K562 (cell line): ENCODE measurements at regions not wholly inside any gene's neighbourhood (a gene's known extent, or its start where the extent isn't known, plus 50 kb on each side); places are given as distances from the start of the nearest gene placed in this dataset.

Experiments used
- ATAC-seq: fragments of 200-7000 bp; cut with Tn5 transposase; 3 replicates; pipeline ENCODE4 v1.9.1; 2020; ENCODE audit warnings: moderate library complexity
- BruUV-seq: library from RNA; stranded (reverse); fragments of 400-500 nt; replicated peaks from 2 replicates; lab custom pipeline; 2021; lab: Mats Ljungman, UMichigan
- CTCF ChIA-PET: fragments of 300-600 bp; formaldehyde crosslinking; extraction: SDS; loops from one replicate; lab custom pipeline; 2021; ENCODE audit warnings: low intra/inter-chr PET ratio; lab: Yijun Ruan, JAX
- POLR2A ChIA-PET: fragments of 300-600, 350-650 bp; sonication (Branson Sonifier 250); formaldehyde crosslinking; extraction: SDS; loops from one replicate; lab custom pipeline; 2021; ENCODE audit warnings: antibody characterized with exemption, inconsistent platforms; lab: Yijun Ruan, JAX
- DNase-seq, 4 experiments: peaks; one replicate each; pipeline versions ENCODE4 v3.0.0 to v3.0.0-alpha.2; 2011 to 2018; ENCODE audit warnings: low spot score in 3 of 4, mixed read lengths in 3 of 4; ENCODE audit errors: extremely low read depth in 1 of 4
- FAIRE-seq: peaks from 2 replicates; lab custom pipeline; 2011; peaks lifted over from hg19 to GRCh38; lab: Jason Lieb, UNC
- H2AFZ ChIP-seq: 2 replicates; pipeline ENCODE4 v1.6.0; 2011; ENCODE audit warnings: low read depth, low read length, control low read depth, inconsistent platforms
- H3K27ac ChIP-seq: fragments of 200-600 bp; 3 replicates; pipeline ENCODE4 v1.8.0; 2011; ENCODE audit warnings: low read depth, mild to moderate bottlenecking, control low read depth, inconsistent platforms, low read length, moderate library complexity, mixed read lengths; ENCODE audit errors: extremely low read depth
- H3K27me3 ChIP-seq, 2 experiments: fragments of 300-600 bp in 1 of 2; 2 replicates in 1 of 2; 3 replicates in 1 of 2; pipeline versions ENCODE4 v1.6.0 to v1.8.0; 2011; ENCODE audit warnings: inconsistent platforms in 2 of 2, low read length in 2 of 2, mild to moderate bottlenecking in 1 of 2, mixed read lengths in 1 of 2, moderate library complexity in 1 of 2; ENCODE audit not compliant: control insufficient read depth in 2 of 2, insufficient read depth in 2 of 2
- H3K36me3 ChIP-seq: fragments of 300-600 bp; 3 replicates; pipeline ENCODE4 v1.8.0; 2011; ENCODE audit warnings: mild to moderate bottlenecking, low read length, inconsistent platforms; ENCODE audit not compliant: control insufficient read depth, insufficient read depth
- H3K4me1 ChIP-seq, 2 experiments: fragments of 200-600 bp in 1 of 2; replicated peaks in 1 of 2; 2 replicates in 1 of 2; 3 replicates in 1 of 2; pipeline versions ENCODE4 v1.5.1 to v1.8.0; 2011; ENCODE audit warnings: inconsistent platforms in 2 of 2, low read length in 2 of 2, mild to moderate bottlenecking in 1 of 2, mixed read lengths in 1 of 2, moderate library complexity in 1 of 2; ENCODE audit not compliant: control insufficient read depth in 2 of 2, insufficient read depth in 2 of 2
- H3K4me2 ChIP-seq: 2 replicates; pipeline ENCODE4 v1.6.1; 2011; ENCODE audit warnings: low read length, control low read depth, inconsistent platforms, mixed read lengths; ENCODE audit not compliant: insufficient read depth
- H3K4me3 ChIP-seq: fragments of 200-600 bp; sonication (generic), shearing (Covaris generic); 2 replicates; pipeline ENCODE4 v1.5.1; 2016; ENCODE audit warnings: control low read depth, inconsistent platforms
- H3K79me2 ChIP-seq: fragments of 200-600 bp; 3 replicates; pipeline ENCODE4 v1.8.0; 2011; ENCODE audit warnings: low read length, inconsistent platforms; ENCODE audit not compliant: control insufficient read depth, insufficient read depth
- H3K9ac ChIP-seq, 2 experiments: 2 replicates each; pipeline versions ENCODE4 v1.6.0 to v1.6.1; 2011; ENCODE audit warnings: low read depth in 2 of 2, low read length in 2 of 2, control low read depth in 1 of 2, inconsistent platforms in 1 of 2, mild to moderate bottlenecking in 1 of 2, mixed read lengths in 1 of 2; ENCODE audit not compliant: insufficient read depth in 1 of 2
- H3K9me1 ChIP-seq: one replicate; pipeline ENCODE4 v1.6.0; 2011; ENCODE audit warnings: inconsistent platforms, mild to moderate bottlenecking, low read length, moderate library complexity; ENCODE audit not compliant: control insufficient read depth, insufficient read depth
- H3K9me3 ChIP-seq: replicated peaks from 2 replicates; pipeline ENCODE4 v1.5.1; 2011; ENCODE audit warnings: low read depth, low read length, inconsistent platforms; ENCODE audit not compliant: control insufficient read depth, insufficient read depth
- H4K20me1 ChIP-seq: replicated peaks from 2 replicates; pipeline ENCODE4 v1.6.1; 2011; ENCODE audit warnings: low read length, inconsistent platforms, mixed read lengths; ENCODE audit not compliant: control insufficient read depth, insufficient read depth
- ATF6 ChIP-seq: sonication (generic); formaldehyde crosslinking; IDR thresholded peaks from 2 replicates; pipeline ENCODE4 v1.4.0; 2020; ENCODE audit warnings: mild to moderate bottlenecking, missing genetic modification reagents
- IRF2 ChIP-seq: sonication (generic); formaldehyde crosslinking; IDR thresholded peaks from 2 replicates; pipeline ENCODE4 v1.8.1; 2022; ENCODE audit warnings: mild to moderate bottlenecking, missing genetic modification reagents
- NFIC ChIP-seq: fragments of 450-650 bp; IDR thresholded peaks from 2 replicates; pipeline ENCODE4 v1.6.1; 2017; ENCODE audit warnings: mild to moderate bottlenecking, inconsistent platforms
- RERE ChIP-seq: sonication (generic); formaldehyde crosslinking; IDR thresholded peaks from 2 replicates; pipeline ENCODE4 v1.8.0; 2023; ENCODE audit warnings: missing genetic modification reagents, mild to moderate bottlenecking, borderline replicate concordance
- ZNF175 ChIP-seq: fragments of 200-800 bp; sonication (Bioruptor generic); IDR thresholded peaks from 2 replicates; pipeline ENCODE4 v1.6.1; 2016; ENCODE audit warnings: low read depth, mild to moderate bottlenecking, missing genetic modification characterization, missing compliant biosample characterization
- ZNF785 ChIP-seq: fragments of 250-450 bp; sonication (Bioruptor Pico); IDR thresholded peaks from 2 replicates; pipeline ENCODE4 v1.4.0; 2020; ENCODE audit warnings: mild to moderate bottlenecking
- WGBS: fragments of 100-300 bp; shearing (Covaris generic); methylation state at CpG from one replicate; pipeline ENCODE4 v1.1.6; 2016; ENCODE audit warnings: low coverage, mixed read lengths; ENCODE audit not compliant: insufficient coverage; ENCODE audit errors: missing lambda C conversion rate; 5-methylcytosine and 5-hydroxymethylcytosine counted together
- in situ Hi-C: fragments of 300-500 bp; cut with MboI; formaldehyde crosslinking; loops from 4 replicates; pipeline ENCODE4 v1.15.0; 2018; ENCODE audit warnings: inconsistent platforms, mixed read lengths
- intact Hi-C: fragments of 100-400 bp; cut with micrococcal nuclease; formaldehyde crosslinking; loops from 2 replicates; pipeline ENCODE4 v1.14.2; 2022

- no peak overlapping the region for H3K4me3 ChIP-seq
- H3K9me1 ChIP-seq: no peaks in the 10 kb centered on the region
- 0% methylated on average over 1 of the region's 1 CpG for WGBS
- TF ChIP-seq IRF2 (CRISPR knock-in tag): no peak
- TF ChIP-seq ZNF175 (CRISPR knock-in tag): no peak
- TF ChIP-seq RERE (CRISPR knock-in tag): no peak
- no peak for TF ChIP-seq ZNF785 (CRISPR knock-in tag)
- TF ChIP-seq ATF6: no peak
- no peak for TF ChIP-seq NFIC
- TF ChIP-seq, all 486 proteins: peak for 0
- FAIRE-seq: no peak
- ChIA-PET POLR2A (no interaction called here), CTCF (no interaction called here)
- Histone ChIP-seq H3K9me3 (no peaks in the 10 kb centered on the region), H4K20me1 (no peaks in the 10 kb centered on the region), H3K4me1 (no peaks in the 10 kb centered on the region), H2AFZ (no peak overlapping the region), H3K27me3 (no peaks in the 10 kb centered on the region), H3K79me2 (no peaks in the 10 kb centered on the region), H3K36me3 (no peaks in the 10 kb centered on the region), H3K4me2 (no peak overlapping the region), H3K27ac (no peak overlapping the region), H3K9ac (no peak overlapping the region)
- intact Hi-C loops: no loop called here
- in situ Hi-C loops: no loop called here
- DNase-seq: no peak
- no TSS peak for BruUV-seq
- no peak for ATAC-seq
These were observed 1420.4 kb downstream of the RAPGEF2 start for GRCh38 chr4:160523231-160523630.
